ENCODE measurements at regions not wholly inside any gene's neighbourhood (a gene's known extent, or its start where the extent isn't known, plus 50 kb on each side); places are given as distances from the start of the nearest gene placed in this dataset.

DNA sequence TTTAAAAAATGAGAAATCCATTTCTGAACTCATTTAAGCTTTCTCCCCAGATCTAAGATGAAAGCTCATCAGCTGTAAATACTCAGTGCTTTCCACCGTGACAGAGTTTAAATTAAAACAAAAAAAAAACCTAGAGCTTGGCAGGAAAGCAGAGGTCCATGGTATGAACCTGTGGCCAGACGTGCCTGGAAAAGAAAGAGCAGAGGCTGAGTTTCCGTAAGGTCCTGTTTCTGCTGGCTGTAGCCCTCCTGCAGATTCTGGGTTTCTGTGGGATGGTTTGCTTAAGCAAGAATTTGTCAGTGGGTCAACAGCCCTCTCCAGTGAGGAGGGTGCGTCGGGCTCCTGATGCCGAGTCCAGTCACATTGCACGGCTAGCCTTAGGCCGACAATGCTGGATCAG lies 383.2 kb downstream of the SAMD5 start:
- TF ChIP-seq, protein P1, sequence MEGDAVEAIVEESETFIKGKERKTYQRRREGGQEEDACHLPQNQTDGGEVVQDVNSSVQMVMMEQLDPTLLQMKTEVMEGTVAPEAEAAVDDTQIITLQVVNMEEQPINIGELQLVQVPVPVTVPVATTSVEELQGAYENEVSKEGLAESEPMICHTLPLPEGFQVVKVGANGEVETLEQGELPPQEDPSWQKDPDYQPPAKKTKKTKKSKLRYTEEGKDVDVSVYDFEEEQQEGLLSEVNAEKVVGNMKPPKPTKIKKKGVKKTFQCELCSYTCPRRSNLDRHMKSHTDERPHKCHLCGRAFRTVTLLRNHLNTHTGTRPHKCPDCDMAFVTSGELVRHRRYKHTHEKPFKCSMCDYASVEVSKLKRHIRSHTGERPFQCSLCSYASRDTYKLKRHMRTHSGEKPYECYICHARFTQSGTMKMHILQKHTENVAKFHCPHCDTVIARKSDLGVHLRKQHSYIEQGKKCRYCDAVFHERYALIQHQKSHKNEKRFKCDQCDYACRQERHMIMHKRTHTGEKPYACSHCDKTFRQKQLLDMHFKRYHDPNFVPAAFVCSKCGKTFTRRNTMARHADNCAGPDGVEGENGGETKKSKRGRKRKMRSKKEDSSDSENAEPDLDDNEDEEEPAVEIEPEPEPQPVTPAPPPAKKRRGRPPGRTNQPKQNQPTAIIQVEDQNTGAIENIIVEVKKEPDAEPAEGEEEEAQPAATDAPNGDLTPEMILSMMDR (IDR thresholded peaks at IDR 0.05 in 2 of 3, conservative IDR thresholded peaks at IDR 0.05 in 1 of 3; ENCODE audit: borderline replicate concordance in 1 of 3, insufficient read depth in 1 of 3, low read depth in 2 of 3, low read length in 2 of 3): no peak
- TF ChIP-seq POLR2AphosphoS5 (IDR thresholded peaks at IDR 0.05; ENCODE audit: low read depth, low read length): no peak
